ENCODE measurements at regions not wholly inside any gene's neighbourhood (a gene's known extent, or its start where the extent isn't known, plus 50 kb on each side); places are given as distances from the start of the nearest gene placed in this dataset.

DNA sequence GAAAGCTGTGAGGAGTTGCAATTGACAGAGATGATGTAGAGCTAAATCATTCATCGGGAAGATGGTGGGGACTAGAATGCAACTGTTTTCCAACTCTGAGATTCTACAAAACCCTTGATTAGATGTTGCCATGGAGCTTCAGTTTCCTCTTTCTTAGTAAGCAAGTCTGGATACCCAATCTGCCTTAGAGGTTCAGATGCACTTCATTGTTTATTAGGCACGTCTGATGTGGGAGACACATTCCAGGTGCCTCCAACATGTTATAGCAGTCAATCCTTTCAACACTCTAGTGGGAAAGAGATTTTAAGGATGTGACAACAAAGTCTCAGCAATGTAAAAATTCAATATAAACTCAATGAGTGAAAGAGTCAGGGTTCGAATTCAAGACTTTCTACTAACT is 291.3 kb upstream of the PHYHIPL start:
- H3K4me3 ChIP-seq (ENCODE audit: low read depth, low read length), result no peak overlapping the region
- TF ChIP-seq, protein P1, sequence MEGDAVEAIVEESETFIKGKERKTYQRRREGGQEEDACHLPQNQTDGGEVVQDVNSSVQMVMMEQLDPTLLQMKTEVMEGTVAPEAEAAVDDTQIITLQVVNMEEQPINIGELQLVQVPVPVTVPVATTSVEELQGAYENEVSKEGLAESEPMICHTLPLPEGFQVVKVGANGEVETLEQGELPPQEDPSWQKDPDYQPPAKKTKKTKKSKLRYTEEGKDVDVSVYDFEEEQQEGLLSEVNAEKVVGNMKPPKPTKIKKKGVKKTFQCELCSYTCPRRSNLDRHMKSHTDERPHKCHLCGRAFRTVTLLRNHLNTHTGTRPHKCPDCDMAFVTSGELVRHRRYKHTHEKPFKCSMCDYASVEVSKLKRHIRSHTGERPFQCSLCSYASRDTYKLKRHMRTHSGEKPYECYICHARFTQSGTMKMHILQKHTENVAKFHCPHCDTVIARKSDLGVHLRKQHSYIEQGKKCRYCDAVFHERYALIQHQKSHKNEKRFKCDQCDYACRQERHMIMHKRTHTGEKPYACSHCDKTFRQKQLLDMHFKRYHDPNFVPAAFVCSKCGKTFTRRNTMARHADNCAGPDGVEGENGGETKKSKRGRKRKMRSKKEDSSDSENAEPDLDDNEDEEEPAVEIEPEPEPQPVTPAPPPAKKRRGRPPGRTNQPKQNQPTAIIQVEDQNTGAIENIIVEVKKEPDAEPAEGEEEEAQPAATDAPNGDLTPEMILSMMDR (IDR thresholded peaks at IDR 0.05; ENCODE audit: low read depth, low read length), result no peak
- H3K27ac ChIP-seq, result no peak overlapping the region
- no peak for DNase-seq
- H3K9me3 ChIP-seq (ENCODE audit: severe bottlenecking), result peaks cover 2% of the 10 kb centered on the region
- no peaks in the 10 kb centered on the region for H3K27me3 ChIP-seq (ENCODE audit: insufficient read depth, low read depth, severe bottlenecking)
- H3K36me3 ChIP-seq, result no peaks in the 10 kb centered on the region

DNA sequence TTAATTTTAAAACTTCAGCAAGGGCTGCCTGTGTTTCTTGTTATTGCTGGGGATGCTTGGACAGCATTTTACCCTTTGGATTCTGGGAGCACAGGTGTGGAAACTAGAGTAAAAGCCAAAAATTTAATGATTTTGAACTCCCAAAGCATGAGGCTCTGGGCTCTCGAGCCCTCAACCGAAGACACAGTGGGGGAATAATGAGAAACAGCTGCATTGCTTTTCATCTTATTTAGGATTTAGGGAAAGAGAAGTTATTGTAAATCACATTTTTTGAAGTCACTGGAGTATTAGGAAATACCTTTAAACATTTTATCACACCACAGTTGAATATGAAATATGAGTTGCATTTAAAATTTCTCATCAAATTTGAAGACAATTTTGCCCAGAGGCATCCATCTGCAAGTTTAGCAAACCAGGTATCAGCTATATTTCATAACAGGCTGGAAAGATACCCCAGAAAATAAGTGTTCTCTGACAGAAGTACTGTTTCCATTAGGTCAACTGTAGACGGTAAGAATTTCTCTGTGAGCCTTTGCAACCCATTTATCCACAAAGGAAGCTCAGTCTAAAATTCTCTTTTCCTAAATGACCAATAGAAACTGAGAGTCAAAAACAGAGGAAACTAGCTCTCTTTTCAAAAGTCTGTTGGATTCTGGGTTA is 290.6 kb upstream of the PHYHIPL start:
- Histone ChIP-seq H3K4me3 (ENCODE audit: low read depth, low read length) (no peak overlapping the region), H3K9me3 (ENCODE audit: severe bottlenecking) (peaks cover 2% of the 10 kb centered on the region), H3K27me3 (ENCODE audit: insufficient read depth, low read depth, severe bottlenecking) (no peaks in the 10 kb centered on the region), H3K36me3 (no peaks in the 10 kb centered on the region), H3K27ac (no peak overlapping the region)
- DNase-seq, result no peak
- TF ChIP-seq, protein P1 (IDR thresholded peaks at IDR 0.05; ENCODE audit: low read depth, low read length), result no peak

DNA sequence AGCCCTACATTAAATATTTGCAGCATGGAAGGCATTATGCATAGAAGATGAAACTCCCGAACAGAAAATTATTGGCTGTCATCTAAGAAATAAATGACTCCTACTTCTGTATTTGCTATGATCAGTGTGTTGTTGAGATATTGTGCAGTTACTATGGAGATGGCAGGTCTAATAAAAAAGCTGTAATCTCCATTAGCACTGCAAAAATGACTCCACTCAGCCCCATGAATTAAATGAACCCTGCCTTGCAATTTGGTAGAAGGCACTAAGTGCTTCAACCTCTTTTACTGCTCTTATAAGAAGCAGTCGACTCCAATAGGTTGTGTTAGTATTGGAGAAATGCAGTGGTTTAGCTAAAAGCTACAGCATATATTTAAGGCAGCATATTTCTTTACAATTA is 290.0 kb upstream of the PHYHIPL start:
- no peaks in the 10 kb centered on the region for H3K27me3 ChIP-seq (ENCODE audit: insufficient read depth, low read depth, severe bottlenecking)
- no peak overlapping the region for H3K27ac ChIP-seq
- TF ChIP-seq, protein P1 (IDR thresholded peaks at IDR 0.05; ENCODE audit: low read depth, low read length), result no peak
- peaks cover 2% of the 10 kb centered on the region for H3K9me3 ChIP-seq (ENCODE audit: severe bottlenecking)
- no peaks in the 10 kb centered on the region for H3K36me3 ChIP-seq
- H3K4me3 ChIP-seq (ENCODE audit: low read depth, low read length), result no peak overlapping the region
- no peak for DNase-seq

DNA sequence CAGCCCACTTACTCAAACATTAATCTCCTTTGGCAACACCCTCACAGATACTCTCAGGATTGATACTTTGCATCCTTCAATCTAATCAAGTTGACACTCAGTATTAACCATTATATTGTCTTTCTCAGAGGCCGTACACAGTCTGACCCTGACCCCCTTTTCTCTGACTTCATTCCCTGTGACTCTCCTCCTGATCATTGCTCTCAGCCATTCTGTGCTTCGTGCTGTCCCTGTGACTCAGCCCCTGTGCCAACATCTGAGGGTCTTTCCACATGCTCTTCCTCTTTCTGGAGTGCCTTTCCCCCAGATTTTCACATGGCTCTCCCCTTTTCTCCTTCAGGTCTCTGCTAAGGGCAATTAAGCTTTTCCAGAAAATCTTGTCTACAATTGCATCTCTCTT is 289.0 kb upstream of the PHYHIPL start:
- Histone ChIP-seq H3K36me3 (no peaks in the 10 kb centered on the region), H3K27me3 (ENCODE audit: insufficient read depth, low read depth, severe bottlenecking) (no peaks in the 10 kb centered on the region), H3K4me3 (ENCODE audit: low read depth, low read length) (no peak overlapping the region), H3K9me3 (ENCODE audit: severe bottlenecking) (no peaks in the 10 kb centered on the region), H3K27ac (no peak overlapping the region)
- DNase-seq, result no peak
- TF ChIP-seq, protein P1 (IDR thresholded peaks at IDR 0.05; ENCODE audit: low read depth, low read length), result no peak

DNA sequence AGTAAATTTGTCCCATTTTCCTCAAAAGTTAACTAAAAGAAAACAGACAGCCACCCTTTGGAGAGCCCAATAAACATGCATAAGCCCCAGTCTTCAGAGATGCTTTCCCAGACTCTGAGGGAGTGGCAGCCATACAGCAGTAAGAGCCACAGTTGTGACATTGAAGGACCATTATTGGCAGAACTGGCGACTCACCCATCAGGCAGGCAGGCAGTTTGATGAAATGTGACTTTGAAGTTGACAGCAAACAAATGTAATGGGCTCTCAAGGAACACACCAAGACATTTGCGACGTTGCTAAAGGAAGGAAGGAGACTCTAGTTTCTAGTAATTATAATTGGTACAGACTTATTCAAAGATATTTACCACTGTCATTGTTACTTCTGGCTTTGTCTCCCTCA is 287.5 kb upstream of the PHYHIPL start:
- no peak for DNase-seq
- no peak overlapping the region for H3K4me3 ChIP-seq (ENCODE audit: low read depth, low read length)
- TF ChIP-seq, protein P1 (IDR thresholded peaks at IDR 0.05; ENCODE audit: low read depth, low read length), result no peak

DNA sequence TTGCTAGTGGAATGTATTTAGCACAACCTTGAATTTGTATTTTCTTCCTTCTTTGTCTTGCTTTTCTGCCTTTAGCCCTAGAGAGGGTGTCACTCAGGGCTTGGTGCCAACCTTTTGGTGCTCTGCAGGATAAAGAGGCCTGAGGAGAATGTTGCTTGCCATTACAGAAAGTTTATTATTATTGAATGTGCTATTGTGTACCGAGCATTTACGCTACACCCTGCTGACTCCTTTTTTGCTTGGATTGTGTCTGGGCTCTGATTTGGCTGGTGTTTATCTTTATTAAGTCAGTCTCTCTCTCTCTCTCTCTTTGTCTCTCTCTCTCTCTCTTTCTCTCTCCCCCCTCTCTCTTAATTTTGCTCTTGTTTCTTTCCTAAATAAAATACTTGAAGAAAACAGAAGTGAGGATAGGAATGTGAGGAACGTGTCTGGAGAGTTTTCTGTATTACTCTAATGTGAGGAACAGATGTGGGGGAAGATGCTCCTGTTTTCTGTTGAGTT is 284.4 kb upstream of the PHYHIPL start:
- Histone ChIP-seq H3K36me3 (no peaks in the 10 kb centered on the region), H3K4me3 (ENCODE audit: low read depth, low read length) (no peak overlapping the region), H3K9me3 (ENCODE audit: severe bottlenecking) (no peaks in the 10 kb centered on the region), H3K27me3 (ENCODE audit: insufficient read depth, low read depth, severe bottlenecking) (no peaks in the 10 kb centered on the region), H3K27ac (no peak overlapping the region)
- no peak for DNase-seq
- TF ChIP-seq, protein P1 (IDR thresholded peaks at IDR 0.05; ENCODE audit: low read depth, low read length), result no peak

More for the DNA sequence above, 287.5 kb upstream of the PHYHIPL start:
- H3K27me3 ChIP-seq (ENCODE audit: insufficient read depth, low read depth, severe bottlenecking), result no peaks in the 10 kb centered on the region
- no peak overlapping the region for H3K27ac ChIP-seq
- H3K9me3 ChIP-seq (ENCODE audit: severe bottlenecking), result no peaks in the 10 kb centered on the region
- no peaks in the 10 kb centered on the region for H3K36me3 ChIP-seq
